H1 (cell line): ENCODE measurements at regions not wholly inside any gene's neighbourhood (a gene's known extent, or its start where the extent isn't known, plus 50 kb on each side); places are given as distances from the start of the nearest gene placed in this dataset.

Source experiments
- EP300 ChIP-seq, 2 experiments: IDR thresholded peaks; 1 replicate in 1 of 2; 2 replicates in 1 of 2; pipeline ENCODE4 v1.6.1; 2011 to 2012; ENCODE audit warnings: low read depth in 2 of 2, low read length in 2 of 2, mild to moderate bottlenecking in 2 of 2, borderline replicate concordance in 1 of 2, inconsistent platforms in 1 of 2, moderate library complexity in 1 of 2
- EZH2 ChIP-seq: fragments of 200-600 bp; sonication (generic); IDR thresholded peaks from 2 replicates; pipeline ENCODE4 v1.7.1; 2012; ENCODE audit warnings: low read depth, mild to moderate bottlenecking, moderate library complexity, low read length, inconsistent platforms; ENCODE audit not compliant: severe bottlenecking
- HDAC6 ChIP-seq: IDR thresholded peaks from one replicate; pipeline ENCODE4 v1.7.1; 2012; ENCODE audit warnings: low read depth, mild to moderate bottlenecking, inconsistent platforms, low read length, moderate library complexity
- KDM5A ChIP-seq: fragments of 200-600 bp; IDR thresholded peaks from 2 replicates; pipeline ENCODE4 v1.7.1; 2012; ENCODE audit warnings: mild to moderate bottlenecking, low read length, inconsistent platforms, mixed read lengths
- POLR2AphosphoS5 ChIP-seq: IDR thresholded peaks from 2 replicates; pipeline ENCODE4 v1.6.1; 2011; ENCODE audit warnings: low read depth, low read length

DNA sequence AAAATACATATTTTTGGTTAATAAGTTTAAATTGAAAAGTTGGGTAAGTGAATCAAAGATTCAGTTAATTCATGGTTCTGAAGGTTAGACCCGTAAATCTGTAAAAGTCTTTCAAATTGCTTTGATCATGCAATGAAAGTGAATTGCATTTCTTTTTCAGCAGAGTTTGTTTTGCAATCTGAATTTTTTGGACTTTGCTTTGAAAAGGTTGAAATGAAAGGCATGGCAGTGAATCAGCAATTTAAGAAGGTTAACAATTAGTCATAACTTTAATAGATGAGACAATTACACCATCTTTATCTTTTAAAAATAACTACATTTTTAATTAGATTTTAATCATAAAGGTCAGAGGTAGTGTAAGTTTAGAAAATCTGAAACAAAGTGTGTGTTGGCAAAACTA, 310.9 kb upstream of the KCNJ16 start:
- TF ChIP-seq EP300 (IDR thresholded peaks at IDR 0.05; ENCODE audit: borderline replicate concordance in 1 of 2, low read depth in 2 of 2, low read length in 2 of 2) (no peak), EZH2 (no peak), HDAC6 (no peak), POLR2AphosphoS5 (no peak), KDM5A (no peak)
